ENCODE measurements at regions not wholly inside any gene's neighbourhood (a gene's known extent, or its start where the extent isn't known, plus 50 kb on each side); places are given as distances from the start of the nearest gene placed in this dataset.

- TF ChIP-seq POLR2A (IDR thresholded peaks at IDR 0.05) (no peak), CTCF (IDR thresholded peaks at IDR 0.05) (no peak)
These were observed 305.8 kb upstream of the PRDM1 start for GRCh38 chr6:105780146-105780860.

All from body of pancreas (tissue), 4 donors.